ENCODE measurements at regions not wholly inside any gene's neighbourhood (a gene's known extent, or its start where the extent isn't known, plus 50 kb on each side); places are given as distances from the start of the nearest gene placed in this dataset.
"Not testable (repeated sequence)": the region's sequence is repeated elsewhere in the genome, so short reads cannot be mapped to it uniquely, and the experiment has no call there.

- DNase-seq: no peak
Measured at GRCh38 chr10:117492504-117492903, 50.0 kb upstream of the EMX2 start.

- no peak for DNase-seq
Measured at GRCh38 chr10:117488004-117488403, 54.5 kb upstream of the EMX2 start.

DNA sequence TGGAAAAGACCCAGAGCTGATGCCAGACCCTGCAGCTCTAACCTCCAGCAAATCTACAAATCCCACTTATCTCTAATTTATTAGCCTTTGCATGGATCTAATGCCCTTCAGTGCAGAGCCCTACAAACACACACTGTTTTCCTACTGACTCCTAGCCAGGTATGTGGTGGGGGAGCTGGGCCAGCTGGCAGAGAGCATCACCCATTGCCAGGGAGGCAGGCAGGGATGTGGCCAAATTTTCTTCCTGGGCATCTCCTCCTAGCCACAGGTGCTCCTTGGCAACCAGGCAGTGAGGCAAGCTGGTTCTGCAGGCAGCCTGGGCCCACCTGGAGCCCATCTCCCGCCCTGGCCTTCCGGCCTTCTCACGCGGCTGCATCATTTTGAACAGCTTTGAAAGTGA lies 55.9 kb upstream of the EMX2 start:
- DNase-seq: no peak

GRCh38 chr10:117483056-117483590 lies 59.4 kb upstream of the EMX2 start:
- no peak for DNase-seq

- not testable (repeated sequence) for DNase-seq
Measured at GRCh38 chr10:117481011-117481410, 61.5 kb upstream of the EMX2 start.

- no peak for DNase-seq
Measured at GRCh38 chr10:117480097-117480496, 62.4 kb upstream of the EMX2 start.

DNA sequence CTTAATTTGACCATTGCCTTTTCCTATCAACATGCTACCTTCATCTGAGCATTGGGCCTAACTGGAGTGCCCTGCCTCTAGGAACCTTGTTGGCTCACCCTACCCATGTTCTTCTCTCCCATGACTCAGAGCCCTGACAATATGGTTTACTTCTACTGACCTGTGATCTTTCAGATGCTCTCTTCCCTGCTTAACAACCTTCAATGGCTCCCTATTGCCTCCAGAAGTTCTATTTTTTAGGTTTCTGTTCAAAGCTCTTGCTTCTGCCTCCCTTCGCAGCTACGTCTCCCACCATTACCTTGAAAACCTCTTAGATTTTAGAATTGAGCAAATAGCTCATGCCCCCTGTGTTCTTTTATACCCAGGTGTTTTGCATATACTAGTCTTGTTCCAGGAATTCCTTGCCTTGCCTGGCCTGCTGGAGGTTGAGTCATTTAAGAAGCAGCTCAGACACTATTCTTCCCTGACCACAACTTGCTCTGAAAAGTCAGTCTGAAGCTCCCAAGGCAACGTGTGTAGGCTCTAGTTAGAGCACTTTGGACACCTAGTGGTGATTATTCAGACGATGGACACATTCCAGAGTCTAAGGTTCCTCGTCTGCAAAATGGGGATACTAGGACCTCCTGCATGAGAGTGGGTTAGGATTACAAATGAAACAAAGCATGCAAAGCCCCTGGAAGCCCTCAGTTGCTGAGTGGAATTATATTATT lies 64.4 kb upstream of the EMX2 start:
- no peak for DNase-seq

DNA sequence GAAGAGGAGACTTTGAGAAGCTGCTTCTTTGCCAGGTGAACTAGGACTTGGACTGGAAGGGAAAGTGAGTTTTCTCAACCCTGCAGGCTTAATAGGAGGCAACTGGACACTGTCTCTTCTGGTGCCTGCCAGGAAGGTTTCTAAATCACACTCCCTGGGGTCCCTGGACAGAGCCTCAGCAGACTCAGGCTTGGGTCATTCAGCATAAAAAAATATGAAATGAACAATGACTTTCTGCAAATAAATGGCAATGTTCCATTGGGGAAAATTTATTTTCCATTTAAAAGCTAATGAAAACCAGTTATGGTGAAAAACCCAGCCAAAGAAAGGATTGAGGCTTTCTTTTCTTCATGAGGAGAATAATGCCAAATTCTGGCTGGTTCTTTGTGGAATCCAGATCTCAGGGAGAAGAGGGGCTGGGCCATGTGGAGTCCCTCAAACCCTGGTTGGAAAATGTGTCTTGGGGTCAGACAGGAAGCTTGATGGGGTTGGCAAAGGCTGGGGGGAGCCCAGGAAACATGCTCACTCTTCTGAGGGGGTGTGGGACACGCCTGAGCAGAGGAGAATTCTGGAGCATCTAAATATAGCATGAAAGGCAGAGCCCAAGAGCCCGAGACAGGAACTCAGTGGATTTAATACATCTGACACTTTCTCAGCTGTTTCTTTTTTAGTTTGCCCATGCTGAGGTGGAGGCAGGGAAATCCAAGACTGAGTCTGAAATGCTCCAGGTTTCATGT lies 65.2 kb upstream of the EMX2 start:
- DNase-seq: no peak

DNA sequence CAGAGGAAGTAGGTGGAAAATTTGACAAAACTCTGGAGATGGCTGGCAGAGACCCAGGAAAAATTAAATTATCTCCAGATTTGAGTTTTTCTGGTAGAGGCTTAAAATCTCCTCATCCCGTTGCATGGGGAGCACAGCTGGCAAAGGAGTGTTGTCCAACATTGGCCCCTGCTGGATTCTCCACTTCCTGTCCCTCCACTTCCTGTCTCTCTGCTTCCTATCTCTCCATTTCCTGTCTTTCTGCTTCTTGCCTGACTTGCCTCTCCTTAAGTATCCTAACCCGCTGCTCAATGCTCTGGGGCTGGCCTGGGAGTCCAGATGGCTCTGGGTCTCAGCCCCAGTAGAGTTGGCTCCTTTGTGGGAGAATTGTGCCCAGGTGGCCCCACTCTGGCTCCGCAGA lies 65.8 kb upstream of the EMX2 start:
- no peak for DNase-seq

- no peak for DNase-seq
Measured at GRCh38 chr10:117476281-117476680, 66.3 kb upstream of the EMX2 start.

GRCh38 chr10:117472872-117473271 lies 69.7 kb upstream of the EMX2 start:
- no peak for DNase-seq

DNA sequence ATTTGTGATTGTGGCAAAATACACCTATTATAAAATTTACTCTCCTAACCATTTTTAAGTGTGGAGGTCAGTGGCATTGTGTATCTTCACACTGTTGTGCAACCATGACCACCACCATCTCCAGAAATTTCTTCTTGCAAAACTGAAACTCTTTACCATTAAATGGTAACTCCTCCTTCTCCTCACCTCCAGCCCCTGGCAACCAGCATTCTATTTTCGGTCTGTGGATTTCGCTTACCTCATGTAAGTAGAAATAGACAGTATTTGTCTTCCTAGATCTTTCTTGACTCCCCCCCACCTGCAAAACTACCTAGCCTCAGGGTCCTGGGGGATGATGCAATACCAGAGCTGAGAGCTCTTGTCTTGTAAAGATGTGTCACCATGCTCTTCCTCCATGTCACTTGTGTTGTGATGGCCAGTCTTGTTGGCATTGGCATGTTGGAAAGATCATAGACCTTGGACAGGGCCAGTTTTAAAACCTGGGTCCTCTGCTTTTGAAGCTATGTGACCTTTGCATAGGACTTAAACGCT lies 71.1 kb upstream of the EMX2 start:
- DNase-seq: no peak

GRCh38 chr10:117470733-117471132 lies 71.8 kb upstream of the EMX2 start:
- DNase-seq: no peak

GRCh38 chr10:117468665-117469064 lies 73.9 kb upstream of the EMX2 start:
- DNase-seq: no peak

GRCh38 chr10:117464176-117464575 lies 78.4 kb upstream of the EMX2 start:
- DNase-seq: peak in 1 of 51 donors; percentile 0

DNA sequence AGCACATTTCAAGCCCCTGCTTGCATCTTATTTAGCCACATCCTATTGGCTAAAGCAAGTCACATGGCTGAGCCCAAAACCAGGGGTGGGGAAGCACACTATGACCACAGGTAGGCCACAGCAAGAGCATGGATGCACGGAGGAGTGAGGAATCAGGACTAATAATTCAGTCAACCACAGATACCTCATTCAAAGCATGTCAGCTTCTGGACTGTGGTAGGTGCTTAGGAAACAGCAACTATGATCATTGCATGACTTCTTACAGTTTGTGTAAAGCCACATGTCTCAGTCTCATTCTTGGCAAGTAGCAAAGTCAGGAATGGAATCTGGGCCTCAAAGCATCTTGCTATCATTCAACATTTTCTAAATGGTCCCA lies 79.0 kb upstream of the EMX2 start:
- no peak for DNase-seq

DNA sequence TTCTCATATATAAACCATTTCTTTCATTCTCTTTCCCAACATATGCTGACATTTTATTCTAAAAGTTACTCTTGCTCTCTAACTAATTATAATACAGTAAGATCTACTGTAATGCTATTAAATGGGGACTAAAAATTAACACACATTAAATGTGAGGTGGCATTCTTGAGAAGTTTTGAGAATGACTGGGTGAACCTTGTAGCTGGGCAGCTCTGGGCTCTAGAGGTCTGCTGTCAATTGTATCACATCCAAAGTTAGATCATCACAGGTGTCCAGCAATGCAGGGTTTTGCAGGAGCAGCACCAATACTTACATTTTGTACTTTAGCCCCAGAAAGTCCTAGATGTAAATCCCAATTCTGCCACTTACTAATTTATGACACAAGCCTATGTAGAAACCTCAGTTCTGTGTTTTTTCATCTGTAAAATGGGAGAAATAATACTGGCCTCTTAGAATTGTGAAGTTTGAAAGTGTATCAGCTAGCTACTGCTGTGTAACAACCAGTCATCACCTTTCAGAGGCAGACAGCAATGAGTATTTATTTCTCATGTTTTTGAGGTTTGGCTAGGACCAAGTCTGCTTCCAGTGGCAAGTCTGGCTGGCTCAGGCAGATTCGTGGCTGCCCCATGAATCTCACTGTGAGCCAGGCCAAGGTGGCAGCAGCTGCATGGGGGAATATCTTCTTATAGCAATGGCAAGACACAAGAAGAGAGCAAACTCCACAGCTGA lies 79.6 kb upstream of the EMX2 start:
- DNase-seq: no peak

GRCh38 chr10:117462424-117462792 lies 80.1 kb upstream of the EMX2 start:
- DNase-seq: no peak

GRCh38 chr10:117461766-117462423 lies 80.7 kb upstream of the EMX2 start:
- no peak for DNase-seq

GRCh38 chr10:117460846-117461765 lies 81.4 kb upstream of the EMX2 start:
- DNase-seq: no peak

DNA sequence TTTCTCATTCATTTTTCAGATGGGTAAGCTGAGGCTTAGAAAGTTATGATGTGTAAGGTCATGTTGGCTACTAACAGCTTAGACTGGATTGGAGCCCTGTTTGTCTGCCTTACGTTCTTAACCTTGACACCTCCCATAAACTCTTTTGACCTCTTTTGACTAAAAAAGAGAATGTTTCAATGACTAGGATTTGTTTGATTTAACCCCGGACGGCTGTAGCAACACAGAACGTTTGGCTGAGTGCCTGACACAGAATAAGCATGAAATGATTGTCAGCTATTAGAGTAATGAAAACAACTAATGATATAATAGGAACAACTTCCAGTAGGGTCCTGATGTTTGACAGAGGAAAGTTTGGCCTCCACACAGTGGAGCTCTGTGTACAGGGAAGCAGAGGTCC lies 83.3 kb upstream of the PDZD8 start:
- no peak for DNase-seq

Measured in hypothalamus (tissue), 51 donors.